Hepatocyte (in vitro differentiated cells): ENCODE measurements at regions not wholly inside any gene's neighbourhood (a gene's known extent, or its start where the extent isn't known, plus 50 kb on each side); places are given as distances from the start of the nearest gene placed in this dataset.

Experiments
- CTCF ChIP-seq: fragments of 200-600 bp; sonication (generic); IDR thresholded peaks from 2 replicates; pipeline ENCODE4 v1.5.1; 2016; ENCODE audit warnings: antibody characterized with exemption, mild to moderate bottlenecking; ENCODE audit not compliant: poor library complexity
- EZH2 ChIP-seq: fragments of 200-600 bp; sonication (generic); IDR thresholded peaks from 2 replicates; pipeline ENCODE4 v1.6.1; 2016; ENCODE audit warnings: antibody characterized with exemption, mild to moderate bottlenecking, borderline replicate concordance

- no peak for TF ChIP-seq EZH2
- no peak for TF ChIP-seq CTCF
Measured at GRCh38 chr1:199083680-199084079, 444.8 kb downstream of the PTPRC start.
